Subcutaneous abdominal adipose tissue (tissue), 5 donors: ENCODE measurements at regions not wholly inside any gene's neighbourhood (a gene's known extent, or its start where the extent isn't known, plus 50 kb on each side); places are given as distances from the start of the nearest gene placed in this dataset.

Experiments
- H3K27ac ChIP-seq: one replicate; pipeline ENCODE4 v1.7.0; 2013; ENCODE audit warnings: low read depth, mild to moderate bottlenecking, inconsistent platforms, low read length, moderate library complexity
- H3K27me3 ChIP-seq, 5 donors: one replicate each; pipeline ENCODE4 v1.7.0; 2013; ENCODE audit warnings: low read length in 5 of 5, inconsistent platforms in 1 of 5; ENCODE audit not compliant: control insufficient read depth in 5 of 5, insufficient read depth in 4 of 5
- H3K36me3 ChIP-seq, 5 donors: one replicate each; pipeline ENCODE4 v1.7.0; 2013; ENCODE audit warnings: low read length in 5 of 5; ENCODE audit not compliant: control insufficient read depth in 5 of 5, insufficient read depth in 5 of 5
- H3K4me1 ChIP-seq, 5 donors: one replicate each; pipeline ENCODE4 v1.7.0; 2013; ENCODE audit warnings: low read length in 5 of 5, mild to moderate bottlenecking in 3 of 5, moderate library complexity in 1 of 5; ENCODE audit not compliant: control insufficient read depth in 5 of 5, insufficient read depth in 5 of 5
- H3K4me3 ChIP-seq, 5 donors: one replicate each; pipeline ENCODE4 v1.7.0; 2013; ENCODE audit warnings: low read length in 5 of 5, low read depth in 1 of 5
- H3K9ac ChIP-seq, 5 donors: one replicate each; pipeline ENCODE4 v1.7.0; 2013; ENCODE audit warnings: low read length in 5 of 5, mild to moderate bottlenecking in 4 of 5, moderate library complexity in 3 of 5
- H3K9me3 ChIP-seq, 5 donors: one replicate each; pipeline ENCODE4 v1.7.0; 2013; ENCODE audit warnings: low read length in 5 of 5; ENCODE audit not compliant: control insufficient read depth in 5 of 5
- donor health status: healthy.
- donor health status: healthy.
- donor health status: healthy.
- donor health status: healthy.
- donor health status: healthy.

- H3K27ac ChIP-seq, result no peak overlapping the region
- no peaks in the 10 kb centered on the region for H3K9me3 ChIP-seq
- H3K4me3 ChIP-seq, result no peak overlapping the region
- H3K9ac ChIP-seq, result no peak overlapping the region
- no peaks in the 10 kb centered on the region for H3K27me3 ChIP-seq
- H3K4me1 ChIP-seq, result no peaks in the 10 kb centered on the region
- H3K36me3 ChIP-seq, result no peaks in the 10 kb centered on the region
Measured at GRCh38 chr10:57314046-57314445, 953.0 kb upstream of the ZWINT start.

DNA sequence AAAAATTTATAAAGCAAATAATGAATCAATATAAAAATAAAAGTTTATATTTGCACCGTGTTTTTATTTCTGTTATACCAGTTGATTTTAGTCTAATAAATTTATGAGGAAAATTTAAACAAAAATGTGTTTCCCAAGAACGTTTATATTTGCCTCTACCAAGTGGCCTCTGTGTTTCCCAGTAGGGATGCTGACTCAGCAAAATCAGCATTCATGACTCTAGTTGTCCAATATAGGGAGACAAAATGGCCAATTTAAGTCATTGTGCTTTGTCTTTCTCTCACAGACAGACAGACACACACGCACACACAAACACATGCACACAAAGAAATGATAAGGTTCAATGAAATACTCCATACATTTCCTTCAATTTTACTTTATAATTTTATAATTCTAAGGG, 942.5 kb upstream of the ZWINT start:
- Histone ChIP-seq H3K9ac (no peak overlapping the region), H3K36me3 (no peaks in the 10 kb centered on the region), H3K27ac (no peak overlapping the region), H3K27me3 (no peaks in the 10 kb centered on the region), H3K4me1 (peaks cover 0 to 5% (median 0%) of the 10 kb centered on the region in 5 donors), H3K9me3 (no peaks in the 10 kb centered on the region), H3K4me3 (no peak overlapping the region)

- Histone ChIP-seq H3K9me3 (no peaks in the 10 kb centered on the region), H3K27ac (no peak overlapping the region), H3K9ac (no peak overlapping the region), H3K27me3 (no peaks in the 10 kb centered on the region), H3K4me3 (no peak overlapping the region), H3K4me1 (peaks cover 0 to 1% (median 0%) of the 10 kb centered on the region in 5 donors), H3K36me3 (no peaks in the 10 kb centered on the region)
Measured at GRCh38 chr10:57300718-57301117, 939.7 kb upstream of the ZWINT start.

GRCh38 chr10:57294698-57295097, 933.6 kb upstream of the ZWINT start:
- Histone ChIP-seq H3K27me3 (no peaks in the 10 kb centered on the region), H3K27ac (no peak overlapping the region)

GRCh38 chr10:57288754-57289153, 927.7 kb upstream of the ZWINT start:
- Histone ChIP-seq H3K27me3 (no peaks in the 10 kb centered on the region), H3K27ac (no peak overlapping the region), H3K4me3 (no peak overlapping the region), H3K9me3 (peaks cover 0 to 10% (median 0%) of the 10 kb centered on the region in 5 donors), H3K36me3 (no peaks in the 10 kb centered on the region), H3K9ac (no peak overlapping the region), H3K4me1 (no peaks in the 10 kb centered on the region)

More at GRCh38 chr10:57294698-57295097, 933.6 kb upstream of the ZWINT start:
- H3K9me3 ChIP-seq, result no peaks in the 10 kb centered on the region
- no peaks in the 10 kb centered on the region for H3K36me3 ChIP-seq
- no peak overlapping the region for H3K9ac ChIP-seq
- H3K4me1 ChIP-seq, result peaks cover 0 to 1% (median 0%) of the 10 kb centered on the region in 5 donors
- H3K4me3 ChIP-seq, result no peak overlapping the region

- no peak overlapping the region for H3K9ac ChIP-seq
- H3K36me3 ChIP-seq, result no peaks in the 10 kb centered on the region
- no peak overlapping the region for H3K27ac ChIP-seq
- no peaks in the 10 kb centered on the region for H3K27me3 ChIP-seq
- no peak overlapping the region for H3K4me3 ChIP-seq
- no peaks in the 10 kb centered on the region for H3K4me1 ChIP-seq
- H3K9me3 ChIP-seq, result no peaks in the 10 kb centered on the region
Measured at GRCh38 chr10:57262892-57263291, 901.8 kb upstream of the ZWINT start.

DNA sequence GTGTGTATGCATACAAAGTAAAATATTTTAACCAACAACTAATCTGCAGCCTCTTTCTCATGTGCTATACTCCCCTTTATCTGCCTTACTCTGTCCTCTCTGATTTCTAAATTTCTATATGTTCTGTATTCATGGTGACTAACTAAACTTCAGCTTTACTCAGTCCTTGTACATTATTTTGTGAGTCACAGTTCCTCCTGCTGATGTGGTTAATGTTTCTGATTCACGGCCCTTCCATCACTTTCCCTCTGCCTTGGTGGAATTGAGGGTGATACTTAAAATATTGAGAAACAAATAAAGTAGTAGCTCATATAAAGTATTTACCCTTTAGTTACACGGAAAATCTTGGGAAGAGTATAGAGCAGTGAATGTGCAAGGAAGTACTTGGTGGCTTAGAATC, 899.1 kb upstream of the ZWINT start:
- Histone ChIP-seq H3K36me3 (no peaks in the 10 kb centered on the region), H3K9ac (no peak overlapping the region), H3K27me3 (no peaks in the 10 kb centered on the region), H3K27ac (no peak overlapping the region), H3K4me3 (no peak overlapping the region), H3K4me1 (no peaks in the 10 kb centered on the region), H3K9me3 (no peaks in the 10 kb centered on the region)

- H3K36me3 ChIP-seq, result no peaks in the 10 kb centered on the region
- H3K27ac ChIP-seq, result no peak overlapping the region
- no peak overlapping the region for H3K4me3 ChIP-seq
- H3K27me3 ChIP-seq, result no peaks in the 10 kb centered on the region
- H3K4me1 ChIP-seq, result no peaks in the 10 kb centered on the region
- no peak overlapping the region for H3K9ac ChIP-seq
- H3K9me3 ChIP-seq, result no peaks in the 10 kb centered on the region
Measured at GRCh38 chr10:57249615-57250281, 888.7 kb upstream of the ZWINT start.

GRCh38 chr10:57247271-57247670, 886.2 kb upstream of the ZWINT start:
- Histone ChIP-seq H3K27me3 (no peaks in the 10 kb centered on the region), H3K4me1 (no peaks in the 10 kb centered on the region), H3K4me3 (no peak overlapping the region), H3K9me3 (no peaks in the 10 kb centered on the region), H3K36me3 (no peaks in the 10 kb centered on the region), H3K9ac (no peak overlapping the region), H3K27ac (no peak overlapping the region)

GRCh38 chr10:57225920-57226319, 864.9 kb upstream of the ZWINT start:
- Histone ChIP-seq H3K4me1 (no peaks in the 10 kb centered on the region), H3K9me3 (peaks cover 0 to 9% (median 2%) of the 10 kb centered on the region in 5 donors), H3K36me3 (no peaks in the 10 kb centered on the region), H3K27ac (no peak overlapping the region), H3K9ac (no peak overlapping the region), H3K4me3 (no peak overlapping the region), H3K27me3 (no peaks in the 10 kb centered on the region)
